ENCODE measurements at regions not wholly inside any gene's neighbourhood (a gene's known extent, or its start where the extent isn't known, plus 50 kb on each side); places are given as distances from the start of the nearest gene placed in this dataset.

GRCh38 chr1:78731674-78732073 lies 82.0 kb downstream of the IFI44 start:
- CTCF ChIA-PET, result no interaction called here
- no peaks in the 10 kb centered on the region for H3K4me1 Mint-ChIP-seq
- peaks cover 4% of the 10 kb centered on the region; the same call in 1 of the 2 replicates for H3K9me3 Mint-ChIP-seq
- no peak for TF ChIP-seq ZNF121 (CRISPR knock-in tag; IDR thresholded peaks at IDR 0.05)
- no peak for TF ChIP-seq SP1 (CRISPR knock-in tag; conservative IDR thresholded peaks at IDR 0.05)
- TF ChIP-seq CTCF (IDR thresholded peaks at IDR 0.05), result no peak
- TF ChIP-seq USF2 (CRISPR knock-in tag; IDR thresholded peaks at IDR 0.05), result no peak
- no peak for TF ChIP-seq GTF2I (CRISPR knock-in tag; conservative IDR thresholded peaks at IDR 0.05)
- TF ChIP-seq OVOL2 (CRISPR knock-in tag; IDR thresholded peaks at IDR 0.05; ENCODE audit: borderline replicate concordance), result no peak
- no peak overlapping the region for H3K27ac Mint-ChIP-seq
- no peaks in the 10 kb centered on the region for H3K36me3 Mint-ChIP-seq
- H3K27me3 Mint-ChIP-seq (ENCODE audit: low read depth), result no peaks in the 10 kb centered on the region
- DNase-seq (ENCODE audit: low spot score) (no peak), ATAC-seq (no peak)
- POLR2A ChIA-PET, result no interaction called here
- H3K4me3 Mint-ChIP-seq, result no peak overlapping the region

- POLR2A ChIA-PET, result no interaction called here
- ATAC-seq (no peak), DNase-seq (ENCODE audit: low spot score) (no peak)
- no peak overlapping the region for H3K27ac Mint-ChIP-seq
- no peaks in the 10 kb centered on the region for H3K4me1 Mint-ChIP-seq
- H3K4me3 Mint-ChIP-seq, result no peak overlapping the region
- H3K9me3 Mint-ChIP-seq, result peaks cover 43% of the 10 kb centered on the region
- no peaks in the 10 kb centered on the region; the same call in 1 of the 2 replicates for H3K27me3 Mint-ChIP-seq (ENCODE audit: low read depth)
- CTCF ChIA-PET, result no interaction called here
- H3K36me3 Mint-ChIP-seq, result peaks cover 21% of the 10 kb centered on the region
- TF ChIP-seq ERG (CRISPR knock-in tag; IDR thresholded peaks at IDR 0.05) (no peak), ATF3 (CRISPR knock-in tag; conservative IDR thresholded peaks at IDR 0.05) (no peak), ZNF532 (CRISPR knock-in tag; IDR thresholded peaks at IDR 0.05; ENCODE audit: borderline replicate concordance) (no peak), CDX4 (CRISPR knock-in tag; IDR thresholded peaks at IDR 0.05; ENCODE audit: borderline replicate concordance) (no peak), ZNF263 (CRISPR knock-in tag; IDR thresholded peaks at IDR 0.05; ENCODE audit: low read depth) (no peak), PRRX2 (CRISPR knock-in tag; IDR thresholded peaks at IDR 0.05) (no peak), ZNF121 (CRISPR knock-in tag; IDR thresholded peaks at IDR 0.05) (no peak), FOXP4 (CRISPR knock-in tag; IDR thresholded peaks at IDR 0.05) (no peak), ZNF396 (CRISPR knock-in tag; IDR thresholded peaks at IDR 0.05; ENCODE audit: borderline replicate concordance) (no peak), MXD4 (CRISPR knock-in tag; IDR thresholded peaks at IDR 0.05; ENCODE audit: borderline replicate concordance) (no peak), AFF4 (CRISPR knock-in tag; IDR thresholded peaks at IDR 0.05; ENCODE audit: borderline replicate concordance) (no peak), MYBL2 (CRISPR knock-in tag; IDR thresholded peaks at IDR 0.05) (no peak), NFE2L1 (CRISPR knock-in tag; IDR thresholded peaks at IDR 0.05) (no peak), FOXJ3 (CRISPR knock-in tag; IDR thresholded peaks at IDR 0.05; ENCODE audit: borderline replicate concordance) (no peak), TP53 (CRISPR knock-in tag; IDR thresholded peaks at IDR 0.05) (no peak)
Observed at GRCh38 chr1:78737241-78737640, 87.6 kb downstream of the IFI44 start.
